MM.1S (cell line): ENCODE measurements at regions not wholly inside any gene's neighbourhood (a gene's known extent, or its start where the extent isn't known, plus 50 kb on each side); places are given as distances from the start of the nearest gene placed in this dataset.

ENCODE experiments used
- DNase-seq: peaks from one replicate; pipeline ENCODE4 v3.0.0-alpha.2; 2015
- H2AFZ ChIP-seq: fragments of 300-600 bp; sonication (generic); 2 replicates; pipeline ENCODE4 v1.6.0; 2016; ENCODE audit warnings: antibody characterized with exemption, low read length
- H3F3A ChIP-seq: fragments of 300-600 bp; sonication (generic); 2 replicates; pipeline ENCODE4 v1.6.1; 2016; ENCODE audit warnings: mild to moderate bottlenecking, antibody characterized with exemption, low read length, moderate library complexity, mixed read lengths; ENCODE audit not compliant: insufficient read depth
- H3K27ac ChIP-seq: fragments of 300-600 bp; sonication (generic); 2 replicates; pipeline ENCODE4 v1.5.1; 2016; ENCODE audit warnings: mild to moderate bottlenecking, low read length
- H3K27me3 ChIP-seq: fragments of 300-600 bp; sonication (generic); replicated peaks from 2 replicates; pipeline ENCODE4 v1.6.0; 2016; ENCODE audit warnings: low read length; ENCODE audit not compliant: insufficient read depth
- H3K36me3 ChIP-seq: fragments of 300-600 bp; sonication (generic); replicated peaks from 2 replicates; pipeline ENCODE4 v1.6.1; 2016; ENCODE audit warnings: mild to moderate bottlenecking, low read length, mixed read lengths; ENCODE audit not compliant: insufficient read depth
- H3K4me1 ChIP-seq: fragments of 300-600 bp; sonication (generic); 2 replicates; pipeline ENCODE4 v1.6.1; 2016; ENCODE audit warnings: low read length, mixed read lengths
- H3K4me2 ChIP-seq: fragments of 300-600 bp; sonication (generic); 2 replicates; pipeline ENCODE4 v1.6.0; 2016; ENCODE audit warnings: low read depth, low read length
- H3K4me3 ChIP-seq: fragments of 300-600 bp; sonication (generic); 2 replicates; pipeline ENCODE4 v1.5.1; 2016; ENCODE audit warnings: low read length, mixed read lengths
- H3K79me2 ChIP-seq: fragments of 300-600 bp; sonication (generic); 2 replicates; pipeline ENCODE4 v1.6.1; 2016; ENCODE audit warnings: mixed run types, low read length, mixed read lengths
- H3K9ac ChIP-seq: fragments of 300-600 bp; sonication (generic); 2 replicates; pipeline ENCODE4 v1.6.1; 2016; ENCODE audit warnings: low read length, mixed read lengths
- H3K9me2 ChIP-seq: fragments of 300-600 bp; sonication (generic); replicated peaks from 2 replicates; pipeline ENCODE4 v1.6.1; 2016; ENCODE audit warnings: mild to moderate bottlenecking, low read length, mixed read lengths; ENCODE audit not compliant: insufficient read depth
- H3K9me3 ChIP-seq: fragments of 300-600 bp; sonication (generic); replicated peaks from 2 replicates; pipeline ENCODE4 v1.6.1; 2016; ENCODE audit warnings: mild to moderate bottlenecking, low read length, mixed read lengths; ENCODE audit not compliant: insufficient read depth
- H4K20me1 ChIP-seq: fragments of 300-600 bp; sonication (generic); 2 replicates; pipeline ENCODE4 v1.6.1; 2016; ENCODE audit warnings: mild to moderate bottlenecking, low read length, moderate library complexity, mixed read lengths; ENCODE audit not compliant: insufficient read depth
- CTCF ChIP-seq: fragments of 300-600 bp; sonication (generic); IDR thresholded peaks from 2 replicates; pipeline ENCODE4 v1.5.1; 2016; ENCODE audit warnings: antibody characterized with exemption, low read length, mixed read lengths
- EZH2 ChIP-seq: fragments of 300-600 bp; sonication (generic); optimal IDR thresholded peaks from 2 replicates; pipeline ENCODE3; 2017; ENCODE audit warnings: low read depth, mild to moderate bottlenecking, antibody characterized with exemption, low read length, mixed read lengths
- EZH2phosphoT487 ChIP-seq: fragments of 300-600 bp; sonication (generic); IDR thresholded peaks from 2 replicates; pipeline ENCODE4 v1.6.1; 2018; ENCODE audit warnings: antibody characterized with exemption, low read length

- DNase-seq = no peak
- no peaks in the 10 kb centered on the region for H3K36me3 ChIP-seq
- no peaks in the 10 kb centered on the region for H4K20me1 ChIP-seq
- no peak overlapping the region for H3K27ac ChIP-seq
- TF ChIP-seq EZH2 = no peak
- H2AFZ ChIP-seq = no peak overlapping the region
- no peaks in the 10 kb centered on the region for H3K27me3 ChIP-seq
- no peak overlapping the region for H3K4me3 ChIP-seq
- H3K4me1 ChIP-seq = no peaks in the 10 kb centered on the region
- H3K9ac ChIP-seq = no peak overlapping the region
- no peaks in the 10 kb centered on the region for H3K79me2 ChIP-seq
- no peaks in the 10 kb centered on the region for H3K9me2 ChIP-seq
- no peak overlapping the region for H3K4me2 ChIP-seq
- no peaks in the 10 kb centered on the region for H3F3A ChIP-seq
- H3K9me3 ChIP-seq = no peaks in the 10 kb centered on the region
Measured at GRCh38 chr16:7124701-7125100, 207.9 kb upstream of the RBFOX1 start.

- H3F3A ChIP-seq = no peaks in the 10 kb centered on the region
- no peaks in the 10 kb centered on the region for H4K20me1 ChIP-seq
- H3K9me3 ChIP-seq = no peaks in the 10 kb centered on the region
- no peak overlapping the region for H3K9ac ChIP-seq
- no peak overlapping the region for H3K27ac ChIP-seq
- H3K9me2 ChIP-seq = no peaks in the 10 kb centered on the region
- no peaks in the 10 kb centered on the region for H3K36me3 ChIP-seq
- no peak overlapping the region for H3K4me3 ChIP-seq
- H2AFZ ChIP-seq = no peak overlapping the region
- no peaks in the 10 kb centered on the region for H3K27me3 ChIP-seq
- H3K79me2 ChIP-seq = no peaks in the 10 kb centered on the region
- DNase-seq = no peak
- TF ChIP-seq EZH2phosphoT487 (no peak), CTCF (no peak), EZH2 (no peak)
- H3K4me2 ChIP-seq = no peak overlapping the region
- H3K4me1 ChIP-seq = no peaks in the 10 kb centered on the region
Measured at GRCh38 chr16:7124242-7124641, 208.4 kb upstream of the RBFOX1 start.

GRCh38 chr16:7116734-7117133 lies 215.9 kb upstream of the RBFOX1 start:
- Histone ChIP-seq H3K9me2 (no peaks in the 10 kb centered on the region), H3K79me2 (no peaks in the 10 kb centered on the region), H3K4me1 (no peaks in the 10 kb centered on the region), H3K4me2 (no peak overlapping the region), H3K27ac (no peak overlapping the region), H2AFZ (no peak overlapping the region), H3K27me3 (no peaks in the 10 kb centered on the region), H3K9ac (no peak overlapping the region), H4K20me1 (no peaks in the 10 kb centered on the region), H3K9me3 (no peaks in the 10 kb centered on the region), H3F3A (no peaks in the 10 kb centered on the region), H3K4me3 (no peak overlapping the region), H3K36me3 (no peaks in the 10 kb centered on the region)
- DNase-seq = no peak
- TF ChIP-seq EZH2phosphoT487 (no peak), CTCF (no peak), EZH2 (no peak)

DNA sequence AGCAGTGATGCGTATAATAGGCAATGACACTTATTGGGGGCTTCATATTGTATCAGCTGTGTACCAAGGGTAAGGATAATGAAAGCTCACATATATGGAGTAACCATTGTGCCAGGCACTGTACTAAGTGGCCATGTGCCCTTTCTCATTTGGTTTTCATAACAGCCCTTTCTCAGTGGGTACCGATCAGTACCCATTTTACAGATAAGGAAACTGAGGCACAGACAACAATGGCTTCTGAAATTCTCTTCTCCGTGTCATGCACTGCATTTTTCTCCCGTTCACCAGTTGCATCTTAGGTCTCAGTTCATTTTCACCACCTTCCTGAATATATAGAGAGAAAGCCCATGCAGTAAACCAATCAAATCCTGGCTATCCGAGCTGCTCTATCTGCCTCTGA lies 216.7 kb upstream of the RBFOX1 start:
- Histone ChIP-seq H3K36me3 (no peaks in the 10 kb centered on the region), H2AFZ (no peak overlapping the region), H3F3A (no peaks in the 10 kb centered on the region), H3K4me1 (no peaks in the 10 kb centered on the region), H3K9me2 (no peaks in the 10 kb centered on the region), H3K79me2 (no peaks in the 10 kb centered on the region), H4K20me1 (no peaks in the 10 kb centered on the region), H3K27me3 (no peaks in the 10 kb centered on the region), H3K9me3 (no peaks in the 10 kb centered on the region), H3K4me3 (no peak overlapping the region), H3K9ac (no peak overlapping the region), H3K27ac (no peak overlapping the region), H3K4me2 (no peak overlapping the region)
- DNase-seq = no peak
- TF ChIP-seq EZH2phosphoT487 (no peak), EZH2 (no peak)
